ENCODE measurements at regions not wholly inside any gene's neighbourhood (a gene's known extent, or its start where the extent isn't known, plus 50 kb on each side); places are given as distances from the start of the nearest gene placed in this dataset.

DNA sequence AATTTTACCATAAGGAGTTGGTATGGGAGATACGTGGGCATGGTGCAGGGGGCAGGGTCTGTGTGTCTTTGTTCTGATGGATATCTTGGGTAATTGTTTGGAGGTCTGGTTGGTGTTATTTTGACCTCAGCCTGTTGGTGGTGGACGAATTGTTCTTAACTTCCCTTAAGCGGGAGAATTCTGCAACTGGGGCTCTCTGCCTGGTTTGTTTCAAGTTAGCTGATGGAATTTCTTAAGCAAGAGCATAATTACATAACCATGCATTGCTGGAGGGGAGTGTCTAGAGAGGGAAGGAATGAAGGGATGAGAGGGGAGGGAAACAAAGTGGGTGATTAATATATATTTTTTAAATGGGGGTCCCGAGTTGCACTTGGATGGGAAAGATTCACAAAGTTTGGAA, 908.5 kb upstream of the RAG2 start:
- ChIA-PET RAD21 (ENCODE audit: unreplicated experiment) (no interaction called here), SMC1A (ENCODE audit: uncharacterized antibody, unreplicated experiment) (no interaction called here), CTCF (no interaction called here), POLR2A (interaction anchor here (0.6 kb wide), 1 partner anchor 21 kb away, joined by 5 read pairs; no protein-coding TSS in a partner anchor)
- no peak for TF ChIP-seq HDAC6 (IDR thresholded peaks at IDR 0.05; ENCODE audit: unreplicated experiment)
- Histone ChIP-seq H3K27me3 (replicated peaks in 1 of 2; ENCODE audit: control insufficient read depth in 2 of 2, insufficient read depth in 2 of 2, low read length in 1 of 2) (no peaks in the 10 kb centered on the region), H3K9me3 (replicated peaks; ENCODE audit: control insufficient read depth, insufficient read depth, low read length) (no peaks in the 10 kb centered on the region), H3K27ac (ENCODE audit: control insufficient read depth, insufficient read depth) (no peak overlapping the region), H3K4me3 (no peak overlapping the region), H3K36me3 (ENCODE audit: control insufficient read depth in 2 of 2, insufficient read depth in 2 of 2, low read length in 1 of 2) (no peaks in the 10 kb centered on the region), H4K20me1 (ENCODE audit: control insufficient read depth, insufficient read depth) (no peaks in the 10 kb centered on the region), H3K9ac (ENCODE audit: control insufficient read depth, insufficient read depth, low read length) (no peak overlapping the region), H3K79me2 (ENCODE audit: control insufficient read depth, insufficient read depth, low read length) (no peaks in the 10 kb centered on the region), H2AFZ (ENCODE audit: control insufficient read depth, low read depth, low read length) (no peak overlapping the region), H3K4me1 (ENCODE audit: control insufficient read depth, insufficient read depth, low read length) (peaks cover 18% of the 10 kb centered on the region), H3K4me2 (ENCODE audit: control insufficient read depth, insufficient read depth) (no peak overlapping the region)
- BruUV-seq (replicated peaks): no TSS peak
- ATAC-seq (no peak), DNase-seq (ENCODE audit: low read depth, low spot score) (no peak), FAIRE-seq (no peak)
- WGBS (ENCODE audit: insufficient coverage, insufficient replicate concordance, low lambda C conversion rate, missing lambda C conversion rate): 15% methylated on average over 4 of the region's 4 CpGs
- in situ Hi-C loops (cut with MboI) (no loop called here), intact Hi-C loops (cut with micrococcal nuclease; ENCODE audit: unreplicated experiment) (no loop called here)

- Histone ChIP-seq H3K9ac (ENCODE audit: control insufficient read depth, insufficient read depth, low read length) (no peak overlapping the region), H3K36me3 (ENCODE audit: control insufficient read depth in 2 of 2, insufficient read depth in 2 of 2, low read length in 1 of 2) (no peaks in the 10 kb centered on the region), H3K4me3 (no peak overlapping the region), H3K79me2 (ENCODE audit: control insufficient read depth, insufficient read depth, low read length) (no peaks in the 10 kb centered on the region), H3K27me3 (replicated peaks in 1 of 2; ENCODE audit: control insufficient read depth in 2 of 2, insufficient read depth in 2 of 2, low read length in 1 of 2) (no peaks in the 10 kb centered on the region), H3K4me2 (ENCODE audit: control insufficient read depth, insufficient read depth) (no peak overlapping the region), H3K9me3 (replicated peaks; ENCODE audit: control insufficient read depth, insufficient read depth, low read length) (no peaks in the 10 kb centered on the region), H3K27ac (ENCODE audit: control insufficient read depth, insufficient read depth) (no peak overlapping the region), H3K4me1 (ENCODE audit: control insufficient read depth, insufficient read depth, low read length) (peaks cover 18% of the 10 kb centered on the region), H4K20me1 (ENCODE audit: control insufficient read depth, insufficient read depth) (no peaks in the 10 kb centered on the region), H2AFZ (ENCODE audit: control insufficient read depth, low read depth, low read length) (no peak overlapping the region)
- WGBS (ENCODE audit: insufficient coverage, insufficient replicate concordance, low lambda C conversion rate, missing lambda C conversion rate): 65% methylated on average over 4 of the region's 4 CpGs
- intact Hi-C loops (cut with micrococcal nuclease; ENCODE audit: unreplicated experiment) (loop anchor here (2.0 kb wide), 1 partner anchor 35 kb away; no protein-coding TSS in a partner anchor), in situ Hi-C loops (cut with MboI) (no loop called here)
- ATAC-seq (no peak), DNase-seq (ENCODE audit: low read depth, low spot score) (no peak), FAIRE-seq (no peak)
- BruUV-seq (replicated peaks): no TSS peak
- SMC1A ChIA-PET (ENCODE audit: uncharacterized antibody, unreplicated experiment): interaction anchor here (0.8 kb wide), 1 partner anchor 47 kb away, joined by 3 read pairs; no protein-coding TSS in a partner anchor
- RAD21 ChIA-PET (ENCODE audit: unreplicated experiment): interaction anchor here (1.6 kb wide), 1 partner anchor 58 kb away, joined by 4 read pairs; no protein-coding TSS in a partner anchor
- CTCF ChIA-PET: no interaction called here
- POLR2A ChIA-PET: no interaction called here
- TF ChIP-seq TBL1XR1 (IDR thresholded peaks at IDR 0.05; ENCODE audit: low read depth, low read length): no peak
- no peak for TF ChIP-seq FOS (IDR thresholded peaks at IDR 0.05; ENCODE audit: borderline replicate concordance, extremely low read depth, insufficient read length)
- no peak for TF ChIP-seq E4F1 (IDR thresholded peaks at IDR 0.05; ENCODE audit: borderline replicate concordance, partially characterized antibody)
- no peak for TF ChIP-seq MYC (IDR thresholded peaks at IDR 0.05; ENCODE audit: insufficient read depth, insufficient read length, insufficient replicate concordance, low read length, severe bottlenecking)
- TF ChIP-seq RAD51 (IDR thresholded peaks at IDR 0.05): no peak
- TF ChIP-seq ZNF622 (IDR thresholded peaks at IDR 0.05): no peak
- TF ChIP-seq HCFC1 (IDR thresholded peaks at IDR 0.05; ENCODE audit: low read length): no peak
- TF ChIP-seq, protein P1, sequence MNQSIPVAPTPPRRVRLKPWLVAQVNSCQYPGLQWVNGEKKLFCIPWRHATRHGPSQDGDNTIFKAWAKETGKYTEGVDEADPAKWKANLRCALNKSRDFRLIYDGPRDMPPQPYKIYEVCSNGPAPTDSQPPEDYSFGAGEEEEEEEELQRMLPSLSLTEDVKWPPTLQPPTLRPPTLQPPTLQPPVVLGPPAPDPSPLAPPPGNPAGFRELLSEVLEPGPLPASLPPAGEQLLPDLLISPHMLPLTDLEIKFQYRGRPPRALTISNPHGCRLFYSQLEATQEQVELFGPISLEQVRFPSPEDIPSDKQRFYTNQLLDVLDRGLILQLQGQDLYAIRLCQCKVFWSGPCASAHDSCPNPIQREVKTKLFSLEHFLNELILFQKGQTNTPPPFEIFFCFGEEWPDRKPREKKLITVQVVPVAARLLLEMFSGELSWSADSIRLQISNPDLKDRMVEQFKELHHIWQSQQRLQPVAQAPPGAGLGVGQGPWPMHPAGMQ (IDR thresholded peaks at IDR 0.05; ENCODE audit: borderline replicate concordance): no peak
- TF ChIP-seq CHD4 (IDR thresholded peaks at IDR 0.05): no peak
- TF ChIP-seq SUPT20H (IDR thresholded peaks at IDR 0.05; ENCODE audit: borderline replicate concordance, control insufficient read depth, low read depth, low read length): no peak
- no peak for TF ChIP-seq ZNF274 (IDR thresholded peaks at IDR 0.05; ENCODE audit: insufficient read depth, insufficient read length)
- no peak for TF ChIP-seq ZSCAN29 (IDR thresholded peaks at IDR 0.05)
- TF ChIP-seq ZNF384 (IDR thresholded peaks at IDR 0.05; ENCODE audit: borderline replicate concordance, low read depth, low read length): no peak
Measured at GRCh38 chr11:37505406-37505805, 907.4 kb upstream of the RAG2 start.

Measured in GM12878 (cell line).